HG03520 (cell line): ENCODE measurements at regions not wholly inside any gene's neighbourhood (a gene's known extent, or its start where the extent isn't known, plus 50 kb on each side); places are given as distances from the start of the nearest gene placed in this dataset.
A peak's percentile ranks its signal among the peaks of the same experiment; 100 is the strongest.
"Not testable (repeated sequence)": the region's sequence is repeated elsewhere in the genome, so short reads cannot be mapped to it uniquely, and the experiment has no call there.

Source experiments
- ATAC-seq: cut with Tn5 transposase; IDR thresholded peaks from one replicate; pipeline ENCODE4 v1.9.1; 2021; ENCODE audit warnings: mild to moderate bottlenecking, moderate library complexity; ENCODE audit not compliant: unreplicated experiment

DNA sequence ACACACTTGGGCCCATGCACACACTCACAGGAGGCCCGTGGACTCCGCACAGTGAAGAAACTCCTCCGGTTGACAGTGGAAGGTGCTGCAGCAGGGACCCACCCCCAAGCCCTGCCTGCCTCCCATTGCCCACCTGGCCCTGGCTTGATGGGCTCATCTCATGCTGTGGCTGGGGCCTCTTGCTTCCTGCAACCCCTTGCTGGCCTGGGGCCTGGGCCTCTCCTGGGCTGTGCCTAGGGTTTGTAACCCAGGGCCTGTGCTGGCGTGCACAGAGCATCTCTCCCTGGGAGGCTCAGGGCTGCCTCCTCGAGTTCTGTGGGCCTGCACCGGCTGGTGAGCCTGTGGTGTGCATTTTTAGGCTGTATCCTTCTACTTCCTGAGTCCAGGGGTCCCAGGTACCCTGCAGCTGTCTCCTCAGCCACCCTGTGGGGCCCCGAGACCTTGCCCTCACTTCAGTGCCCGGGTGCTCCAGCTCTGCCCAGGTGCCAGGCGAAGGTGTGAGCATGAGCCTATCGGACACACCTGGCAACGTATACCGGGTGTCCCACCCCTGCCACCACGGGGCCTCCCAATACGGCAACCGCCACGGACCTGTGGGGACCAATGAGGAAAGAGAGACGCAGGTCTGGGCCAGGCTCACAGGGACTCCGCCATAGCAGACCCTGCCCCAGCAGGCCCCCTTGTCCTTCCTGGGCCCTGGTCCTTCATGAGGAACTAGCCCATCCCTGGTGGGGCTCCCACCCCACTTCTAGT is 158.3 kb upstream of the POTEB2 start:
- not testable (repeated sequence) for ATAC-seq

DNA sequence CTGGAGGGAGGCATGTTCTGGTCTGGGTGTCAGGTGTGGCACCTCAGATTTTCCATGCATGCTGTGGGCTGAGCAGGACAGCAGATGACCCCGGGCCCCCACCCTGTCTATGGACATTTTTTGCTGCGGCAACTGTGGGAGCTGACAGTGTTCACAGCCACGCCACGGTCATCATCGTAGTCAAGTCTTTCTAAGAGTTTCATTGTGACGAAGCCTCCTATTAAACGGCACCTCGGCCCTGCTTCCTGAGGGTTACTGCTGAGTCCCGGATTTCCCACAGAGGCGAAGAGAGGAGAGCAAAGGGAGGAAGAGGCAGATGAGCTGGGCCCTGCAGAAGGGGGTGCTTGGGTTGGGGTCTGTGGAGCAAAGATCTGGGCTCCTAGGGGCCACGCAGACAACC is 152.1 kb upstream of the POTEB2 start:
- ATAC-seq, result not testable (repeated sequence)

DNA sequence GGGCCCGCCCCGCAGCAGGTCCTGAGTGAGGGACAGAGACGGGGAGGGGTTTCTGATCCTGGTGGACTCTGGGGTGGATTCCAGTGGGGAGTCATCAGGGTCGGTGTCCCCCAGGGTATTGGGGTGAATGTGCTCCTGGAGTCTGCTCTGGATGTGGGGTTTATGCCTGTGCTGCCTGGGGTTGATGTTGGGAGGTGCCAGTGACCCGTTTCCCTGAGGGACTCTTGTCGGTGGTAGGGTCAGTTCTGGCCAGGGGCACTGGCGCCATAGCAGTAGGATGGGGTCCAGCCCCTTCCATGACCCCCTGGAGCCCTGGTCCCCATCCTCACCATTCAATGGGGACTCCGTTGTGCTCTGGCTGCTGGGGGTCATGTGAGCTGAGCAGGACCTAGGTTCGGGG is 151.2 kb upstream of the POTEB2 start:
- not testable (repeated sequence) for ATAC-seq

DNA sequence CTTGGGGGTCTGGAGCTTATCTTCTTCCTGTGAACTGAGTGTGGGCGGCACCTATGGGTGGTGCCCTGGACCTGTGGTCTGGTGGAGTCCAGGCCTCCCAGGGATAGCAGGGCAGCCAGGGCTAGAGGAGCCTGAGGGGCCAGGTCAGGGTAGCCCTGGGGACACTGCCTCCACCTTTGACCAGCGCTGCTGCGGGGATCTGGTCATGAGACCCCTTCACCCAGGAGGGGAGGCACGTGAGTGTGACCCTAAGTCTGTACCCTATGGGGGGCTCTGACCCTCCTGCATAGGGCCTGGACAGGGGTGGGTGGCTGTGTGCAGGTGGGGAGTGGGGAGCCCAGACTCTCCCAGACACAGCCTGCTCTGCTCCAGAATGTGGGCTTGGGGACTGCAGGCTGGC is 150.5 kb upstream of the POTEB2 start:
- not testable (repeated sequence) for ATAC-seq

DNA sequence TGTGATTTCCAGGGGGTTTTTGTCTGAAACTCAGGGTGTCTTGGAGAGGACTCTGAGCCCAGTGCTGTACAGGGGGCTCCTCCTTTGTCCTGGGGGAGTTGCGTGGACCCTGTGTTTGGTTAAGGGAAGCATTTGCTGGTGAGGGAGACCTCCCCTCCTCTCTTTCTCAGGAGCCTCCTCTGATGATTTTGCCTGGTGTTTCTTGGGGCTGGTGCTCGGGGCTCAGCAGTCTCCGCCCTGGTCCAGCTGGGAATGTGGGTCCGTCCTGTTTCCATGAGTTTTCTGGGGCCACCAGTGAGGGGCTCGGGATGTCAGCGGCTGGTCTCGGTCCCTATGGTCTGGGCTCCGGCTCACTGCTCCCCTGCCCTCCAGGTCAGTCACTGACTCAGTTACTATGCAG is 149.1 kb upstream of the POTEB2 start:
- not testable (repeated sequence) for ATAC-seq

DNA sequence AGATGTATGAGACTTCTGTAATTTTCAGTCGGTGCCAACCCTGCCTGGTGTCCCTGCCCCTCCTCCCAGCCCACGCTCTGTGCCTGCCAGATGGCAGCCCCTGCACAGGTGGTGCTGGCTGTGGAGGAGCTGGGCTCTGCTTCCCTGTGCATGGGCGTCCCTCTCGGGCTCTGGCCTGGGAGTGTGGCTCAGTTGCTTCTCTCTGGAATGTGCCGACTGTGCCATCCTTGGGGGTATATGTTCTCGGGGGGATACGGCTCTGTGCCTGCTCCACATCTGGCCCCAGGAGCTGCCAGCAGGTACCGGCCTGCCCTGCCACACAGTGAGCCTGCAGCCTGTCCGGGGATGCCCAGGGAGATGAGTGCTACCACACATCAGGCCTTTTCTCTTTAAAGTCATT is 147.2 kb upstream of the POTEB2 start:
- ATAC-seq, result not testable (repeated sequence)

DNA sequence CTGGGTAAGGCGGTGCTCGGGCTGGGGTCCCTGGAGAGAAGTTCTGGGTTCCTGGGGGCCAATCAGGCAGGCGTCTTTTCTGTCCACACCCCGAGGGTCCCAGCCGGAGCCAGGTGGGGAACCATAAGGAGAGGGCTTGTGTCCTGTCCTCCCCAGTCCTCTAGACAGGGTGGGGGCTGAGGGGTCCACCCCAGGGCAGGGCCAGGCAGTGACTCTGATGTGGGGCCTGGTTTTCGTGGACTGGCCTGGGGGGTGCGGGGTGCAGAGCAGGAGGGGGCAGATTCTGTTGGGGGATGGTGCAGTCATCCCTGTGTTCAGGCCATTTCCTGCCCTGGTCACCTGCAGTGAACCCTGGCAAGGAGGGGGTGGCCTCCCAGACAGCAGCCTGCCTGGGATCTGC is 143.5 kb upstream of the POTEB2 start:
- ATAC-seq, result not testable (repeated sequence)

DNA sequence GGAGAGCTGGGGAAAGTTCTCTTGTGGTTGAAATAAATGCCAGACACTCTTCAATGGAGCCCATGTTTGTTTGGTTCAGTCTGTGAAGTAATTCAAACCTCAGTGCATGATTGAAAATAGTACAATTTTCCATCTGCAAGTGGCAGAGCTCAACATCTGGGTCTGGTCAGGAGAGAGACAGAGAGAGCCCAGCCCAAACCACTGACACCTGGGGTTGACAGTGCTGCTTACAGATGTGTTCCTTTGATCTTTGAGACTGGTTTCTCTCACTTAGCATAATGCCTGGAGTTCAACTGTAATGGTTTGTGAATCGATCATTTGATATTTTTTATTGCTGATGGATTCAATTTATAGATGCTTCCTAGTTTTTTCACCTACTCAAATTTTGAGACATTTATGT is 137.3 kb upstream of the POTEB2 start:
- not testable (repeated sequence) for ATAC-seq

DNA sequence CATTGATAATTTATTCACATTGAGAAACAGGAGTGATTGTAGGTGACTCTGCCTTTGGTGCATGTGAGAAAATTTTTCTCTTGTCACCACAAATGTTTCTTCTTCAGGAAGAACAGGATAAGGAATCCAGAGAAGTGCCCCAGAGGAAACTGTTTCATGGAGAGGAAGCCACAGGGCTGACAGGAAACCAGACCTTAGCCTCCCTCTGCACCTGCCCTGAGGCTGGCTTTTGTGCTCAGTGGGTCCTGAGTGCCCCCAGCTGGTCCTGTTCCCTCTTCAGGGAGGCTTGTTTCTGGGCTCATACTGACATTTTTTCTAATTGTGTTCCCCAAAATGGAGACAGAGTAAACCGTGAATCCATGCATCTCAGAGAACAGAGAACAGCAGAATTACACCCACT is 135.8 kb upstream of the POTEB2 start:
- not testable (repeated sequence) for ATAC-seq

DNA sequence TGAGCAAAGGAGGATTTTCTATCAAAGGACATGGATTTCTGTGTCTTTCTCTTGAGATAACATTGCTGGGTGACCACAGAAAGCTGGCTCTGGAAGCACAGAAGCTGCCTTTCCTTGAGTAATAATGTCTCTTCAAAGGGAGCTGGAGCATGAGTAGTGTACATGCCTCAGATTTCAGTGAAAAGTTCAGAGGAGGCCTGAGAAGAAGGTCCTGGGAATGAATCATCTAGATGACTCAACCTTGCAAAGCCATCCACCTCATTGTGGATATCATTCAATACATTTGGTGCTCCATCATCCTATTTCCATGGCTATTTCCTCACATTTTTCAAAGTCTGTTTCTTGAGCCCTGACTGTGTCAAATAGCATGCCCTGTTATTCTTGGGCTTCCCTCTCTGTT is 125.6 kb upstream of the POTEB2 start:
- not testable (repeated sequence) for ATAC-seq

DNA sequence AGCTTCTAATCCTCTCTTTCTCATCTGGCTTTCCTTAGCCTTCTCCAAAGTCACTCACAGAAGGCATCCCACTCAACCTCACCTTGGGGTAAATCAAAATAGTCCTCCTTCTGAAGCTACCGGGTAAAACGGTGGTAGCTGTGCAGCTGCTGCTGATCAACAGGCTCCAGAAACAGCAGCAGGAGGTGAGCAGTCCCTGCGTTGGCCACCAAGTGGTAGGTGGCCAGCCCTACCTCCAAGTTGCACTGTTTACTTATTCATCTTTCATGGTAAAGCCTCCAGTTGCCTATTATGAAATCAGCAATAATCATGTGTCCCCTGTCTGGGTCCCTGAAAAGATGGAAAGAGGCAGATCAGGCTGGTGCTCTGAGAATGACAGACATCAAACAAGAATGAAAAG is 125.1 kb upstream of the POTEB2 start:
- not testable (repeated sequence) for ATAC-seq

DNA sequence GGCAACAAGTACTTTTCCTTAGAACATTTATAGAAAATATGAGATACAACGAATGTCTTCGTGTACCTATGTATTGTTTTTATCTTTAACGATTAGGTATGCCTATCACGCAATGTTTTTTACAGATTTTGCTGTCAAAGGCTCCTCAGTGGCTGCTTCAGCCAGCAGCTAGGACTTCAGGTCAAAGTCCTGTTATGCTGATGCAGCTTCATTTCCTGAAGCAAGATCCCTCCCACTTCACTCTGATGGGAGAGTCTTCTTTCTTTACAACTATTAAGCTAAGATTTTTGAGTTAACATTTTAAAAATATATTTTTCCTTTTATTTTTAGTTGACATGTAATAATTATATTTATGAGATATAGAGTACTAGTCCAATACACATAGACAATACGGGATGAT is 120.7 kb upstream of the POTEB2 start:
- not testable (repeated sequence) for ATAC-seq

DNA sequence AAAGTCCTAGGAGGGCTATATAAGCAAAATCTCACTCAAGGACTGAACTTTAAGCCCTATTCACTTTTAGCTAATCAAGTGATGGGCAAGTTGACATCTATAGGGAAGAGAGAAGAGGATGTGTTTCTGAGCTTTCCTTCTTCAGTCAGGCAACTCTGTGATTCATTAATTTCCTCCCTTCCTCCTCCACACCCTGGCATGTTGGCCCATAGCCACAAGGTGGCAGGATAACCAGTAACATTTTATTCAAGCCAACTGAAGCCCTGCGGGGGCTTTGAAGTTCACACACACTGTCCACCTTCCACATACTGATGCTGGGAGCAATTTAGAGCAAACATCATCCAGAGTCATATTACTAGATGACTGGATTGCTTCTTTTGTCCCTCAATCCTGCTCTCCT is 111.9 kb upstream of the POTEB2 start:
- ATAC-seq, result peak; percentile 71

DNA sequence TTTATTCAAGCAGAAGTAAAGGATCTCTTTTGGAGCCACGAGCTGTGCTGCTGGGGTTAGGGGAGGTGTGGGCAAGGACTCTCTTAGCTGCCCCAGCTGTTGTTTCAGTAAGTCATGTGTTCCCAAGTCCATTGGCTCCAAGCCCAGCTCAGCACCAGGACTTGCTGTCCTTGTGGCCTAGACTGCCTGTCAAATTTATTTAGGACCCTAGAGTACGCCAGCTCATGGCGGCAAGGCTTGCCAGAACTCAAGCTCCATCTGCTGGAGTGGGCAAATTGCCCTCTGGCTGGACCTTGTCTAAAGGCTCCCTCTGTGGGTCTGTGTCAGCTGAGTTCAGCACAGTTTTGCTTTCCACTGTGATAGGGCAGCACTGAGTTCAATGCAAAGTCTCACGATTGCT is 106.6 kb upstream of the POTEB2 start:
- not testable (repeated sequence) for ATAC-seq

DNA sequence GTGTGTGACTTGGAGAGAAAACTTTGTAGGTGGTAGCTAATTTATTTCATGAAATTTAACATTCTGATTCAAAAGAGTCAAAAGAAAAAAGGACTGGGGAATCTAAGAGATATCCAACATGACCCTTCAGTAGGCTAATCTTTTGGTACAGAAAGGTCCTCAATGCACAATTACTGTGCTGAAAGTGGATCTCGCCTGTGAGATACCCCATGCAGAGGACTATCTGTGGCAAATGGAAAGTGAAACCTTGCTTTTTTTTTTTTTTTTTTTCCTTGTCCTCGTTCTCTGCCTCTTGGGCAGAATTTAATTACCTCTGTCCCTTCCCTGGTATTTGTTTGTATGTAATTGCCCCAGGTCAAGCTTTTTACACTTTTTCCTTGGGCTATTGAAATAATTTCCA is 93.2 kb upstream of the POTEB2 start:
- not testable (repeated sequence) for ATAC-seq

DNA sequence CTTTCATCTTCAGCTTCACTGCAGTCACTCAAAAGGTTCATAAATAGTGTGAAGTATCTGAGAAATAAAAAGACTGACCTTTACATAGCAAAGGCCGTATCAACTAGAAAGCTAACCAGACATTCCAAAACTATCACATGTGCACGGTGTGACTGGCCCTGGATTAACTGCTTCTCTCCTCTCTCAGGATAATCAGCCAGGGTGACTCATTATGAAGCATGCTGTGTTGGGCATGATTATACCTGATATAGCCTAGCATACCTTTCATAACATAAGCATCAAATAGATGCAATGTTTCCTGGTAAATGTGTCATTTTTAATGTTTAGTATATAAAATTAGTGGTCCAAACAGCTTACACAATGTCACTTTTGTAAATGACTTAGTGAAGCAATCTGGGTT is 63.2 kb upstream of the POTEB2 start:
- not testable (repeated sequence) for ATAC-seq
